ENCODE measurements at regions not wholly inside any gene's neighbourhood (a gene's known extent, or its start where the extent isn't known, plus 50 kb on each side); places are given as distances from the start of the nearest gene placed in this dataset.
"Not testable (repeated sequence)": the region's sequence is repeated elsewhere in the genome, so short reads cannot be mapped to it uniquely, and the experiment has no call there.

GRCh38 chr7:13009517-13009916, 322.1 kb downstream of the ARL4A start:
- DNase-seq: no peak

GRCh38 chr7:13014011-13014410, 326.6 kb downstream of the ARL4A start:
- DNase-seq: no peak

GRCh38 chr7:13016036-13016581, 328.7 kb downstream of the ARL4A start:
- no peak for DNase-seq

DNA sequence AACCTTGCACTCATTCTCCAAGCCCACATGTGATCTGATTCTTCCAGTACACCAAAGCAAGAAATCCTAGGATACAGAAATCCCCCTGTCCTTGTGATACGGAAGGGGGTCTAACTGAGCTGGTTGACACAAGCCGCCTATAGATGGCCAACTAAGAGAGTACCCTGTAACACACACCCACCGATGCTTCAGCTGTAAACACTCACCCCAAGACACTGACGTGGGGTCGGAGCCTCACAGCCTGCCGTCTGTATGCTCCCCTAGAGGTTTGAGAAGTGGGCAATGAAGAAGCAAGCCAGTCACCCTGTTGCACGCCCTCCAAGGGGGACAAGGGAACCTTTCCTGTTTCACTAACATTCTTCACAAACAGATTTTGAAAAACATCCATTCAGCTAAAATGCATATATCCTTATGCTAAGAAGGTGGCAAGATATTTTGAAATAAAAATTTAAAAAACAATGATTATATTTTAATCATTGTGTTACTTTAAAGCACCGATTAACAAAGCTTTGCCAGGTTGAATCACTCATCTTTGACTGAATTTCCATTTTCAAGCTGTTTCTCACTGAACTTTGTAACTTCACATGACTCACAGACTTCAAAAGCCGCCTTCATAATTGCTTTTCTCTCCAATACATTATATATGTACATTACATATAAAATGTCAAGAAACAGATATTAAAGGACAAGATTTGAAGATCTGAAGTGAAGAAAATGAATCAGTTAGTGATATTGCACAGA, 329.3 kb downstream of the ARL4A start:
- no peak for DNase-seq

DNA sequence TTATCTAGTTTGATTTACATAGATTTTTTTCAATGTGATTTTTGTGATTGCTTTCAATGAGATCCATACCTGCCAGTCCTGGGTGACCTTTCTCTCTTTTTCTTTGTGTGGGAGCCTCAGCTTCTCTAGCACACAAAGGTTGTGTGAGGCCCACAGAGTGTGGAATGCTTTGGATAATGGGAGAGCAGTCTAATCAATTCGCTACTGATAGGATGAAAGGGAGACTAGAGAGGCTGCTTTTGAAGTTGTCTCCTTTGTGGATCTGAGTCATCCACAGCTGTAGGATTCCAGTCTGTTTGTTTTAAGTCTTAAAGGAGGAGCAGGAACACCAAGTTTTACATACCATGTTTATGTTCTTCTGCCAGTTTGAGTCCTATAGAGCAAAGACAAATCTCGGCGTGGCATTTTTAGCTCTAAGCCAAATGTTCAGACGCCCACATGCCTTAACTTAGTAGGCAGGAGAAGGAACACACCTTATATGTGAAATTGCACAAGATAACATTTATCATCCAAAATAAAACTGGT, 330.0 kb downstream of the ARL4A start:
- no peak for DNase-seq

DNA sequence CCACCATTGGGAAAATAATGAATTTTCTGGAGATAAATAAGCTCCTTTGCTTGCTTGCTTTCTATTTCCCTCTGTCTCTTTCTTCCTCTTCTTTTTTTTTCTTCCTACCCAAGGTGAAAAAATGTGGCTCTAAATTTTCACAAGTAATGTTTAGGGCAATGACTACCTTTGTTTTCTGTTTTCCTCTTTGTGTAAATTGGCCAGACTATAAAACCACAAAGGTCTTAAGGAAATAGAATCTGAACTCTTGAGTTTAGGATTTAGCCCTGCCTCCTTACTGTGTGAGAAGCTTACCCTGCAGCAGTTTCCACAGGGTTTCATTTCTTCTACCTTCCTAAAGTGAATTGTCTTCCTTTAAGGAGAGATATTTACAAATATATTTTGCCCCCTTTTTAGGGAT, 330.4 kb downstream of the ARL4A start:
- DNase-seq: no peak

DNA sequence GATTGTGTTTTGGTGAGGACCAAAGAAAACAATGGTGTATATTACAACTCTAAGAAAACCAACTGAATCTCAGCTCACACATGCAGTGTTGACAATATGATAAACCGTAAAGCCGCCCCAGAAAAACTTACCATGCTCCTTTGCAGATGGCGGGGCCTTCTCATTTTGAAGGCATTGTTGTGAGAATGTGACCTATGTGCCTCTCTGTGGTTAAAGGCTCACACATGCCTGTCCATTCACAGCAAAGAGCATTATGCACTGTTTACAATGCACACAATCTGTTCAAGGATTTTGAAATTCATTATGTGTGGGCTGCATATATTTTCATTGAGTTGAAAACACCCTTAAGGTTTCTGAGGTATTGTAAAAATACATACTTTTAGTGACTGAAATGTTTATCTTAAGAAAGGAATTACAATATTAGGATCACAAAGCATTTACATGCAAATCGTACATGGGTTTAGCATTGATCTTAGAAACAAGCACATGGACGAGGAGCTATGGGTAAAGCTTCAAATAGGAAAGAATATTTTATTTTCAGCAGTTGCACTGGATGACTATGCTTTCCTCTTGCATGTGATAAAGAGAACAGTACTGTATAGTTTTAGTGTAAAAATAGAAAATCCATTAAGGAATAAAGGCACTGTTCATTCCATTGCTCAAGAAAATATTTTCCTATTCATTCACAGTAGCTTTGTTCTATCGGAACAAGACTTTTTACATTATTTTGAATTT, 334.3 kb downstream of the ARL4A start:
- no peak for DNase-seq

DNA sequence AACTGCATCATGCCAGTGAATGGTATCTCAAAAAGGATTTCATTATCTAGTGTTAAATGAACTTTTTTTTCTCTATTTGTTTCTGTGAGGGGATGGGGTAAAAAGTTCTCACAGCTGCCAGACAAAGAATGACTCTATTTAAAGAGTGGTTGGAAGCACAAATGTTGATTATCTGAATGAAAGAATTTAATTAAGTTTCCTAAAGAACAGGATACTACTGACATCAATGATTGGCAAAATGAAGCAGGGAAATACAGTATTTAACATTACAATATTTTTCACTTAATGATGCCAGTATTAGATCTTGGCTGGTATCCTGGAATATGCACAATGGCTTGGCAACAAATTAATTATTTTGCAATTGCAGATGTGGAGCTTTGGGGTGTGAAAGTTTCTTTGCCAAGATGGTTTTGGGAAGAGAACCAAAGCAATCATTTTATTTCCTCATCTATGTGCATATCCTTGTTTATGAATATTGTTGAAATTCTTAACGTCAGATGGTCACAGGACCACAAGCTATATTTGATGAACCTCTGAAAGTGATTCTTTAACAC, 336.8 kb downstream of the ARL4A start:
- no peak for DNase-seq

DNA sequence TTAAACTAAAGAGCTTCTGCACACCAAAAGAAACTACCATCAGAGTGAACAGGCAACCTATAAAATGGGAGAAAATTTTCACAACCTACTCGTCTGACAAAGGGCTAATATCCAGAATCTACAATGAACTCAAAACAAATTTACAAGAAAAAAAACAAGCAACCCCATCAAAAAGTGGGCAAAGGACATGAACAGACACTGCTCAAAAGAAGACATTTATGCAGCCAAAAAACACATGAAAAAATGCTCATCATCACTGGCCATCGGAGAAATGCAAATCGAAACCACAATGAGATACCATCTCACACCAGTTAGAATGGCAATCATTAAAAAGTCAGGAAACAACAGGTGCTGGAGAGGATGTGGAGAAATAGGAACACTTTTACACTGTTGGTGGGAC, 337.6 kb downstream of the ARL4A start:
- not testable (repeated sequence) for DNase-seq

DNA sequence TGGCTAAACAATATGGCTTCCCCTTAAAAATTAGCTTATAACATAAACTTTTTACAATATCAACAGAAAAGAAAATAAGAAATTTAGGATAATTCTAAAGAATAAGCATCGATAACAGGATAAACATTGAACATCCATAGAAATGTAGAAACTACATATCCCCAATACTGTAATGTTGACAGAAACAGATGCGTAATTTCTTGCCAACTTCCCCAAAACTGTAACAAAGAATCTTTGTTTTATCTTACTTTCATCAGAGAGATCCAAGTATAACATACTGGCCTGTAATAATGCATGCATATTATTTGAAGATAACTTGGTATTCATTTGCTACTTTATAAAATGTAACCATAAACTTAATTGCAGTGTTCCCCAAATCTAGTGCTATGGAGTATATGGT, 339.9 kb downstream of the ARL4A start:
- DNase-seq: no peak

DNA sequence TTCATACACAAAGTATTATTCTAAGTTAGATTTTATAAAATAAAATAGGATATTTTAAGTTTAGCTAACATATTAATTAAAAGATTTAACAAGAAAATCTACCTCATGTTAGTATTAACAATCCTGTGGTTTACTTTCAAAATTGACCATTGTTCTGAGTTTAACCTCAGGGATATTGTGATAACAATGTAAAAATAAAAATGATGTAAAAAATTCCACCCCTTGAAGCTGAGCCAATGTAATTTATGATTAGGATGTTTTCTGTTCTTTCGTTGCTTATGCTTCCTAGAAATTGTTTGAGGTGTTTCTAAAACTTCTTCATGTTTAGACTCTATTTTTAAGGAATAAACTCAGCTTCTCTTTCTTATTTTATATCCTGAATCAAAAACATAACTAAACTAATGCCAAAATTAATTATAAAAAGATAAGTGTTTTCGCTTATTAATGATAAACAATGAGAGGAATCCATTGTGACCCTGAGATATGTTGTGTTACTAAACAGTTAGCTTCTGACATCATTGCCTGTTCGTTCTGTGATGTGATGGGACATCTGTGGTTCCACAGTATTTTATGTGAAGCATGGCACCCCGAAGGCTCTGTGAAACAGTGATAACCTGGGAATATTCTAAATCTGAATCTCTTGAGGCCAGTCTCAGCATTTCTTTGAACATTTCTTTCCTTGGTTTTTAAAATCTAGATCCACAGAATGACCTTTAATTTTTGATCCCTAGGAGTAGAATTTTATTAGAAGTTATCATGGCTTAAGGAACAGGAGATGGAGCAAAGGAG, 340.8 kb downstream of the ARL4A start:
- DNase-seq: no peak

DNA sequence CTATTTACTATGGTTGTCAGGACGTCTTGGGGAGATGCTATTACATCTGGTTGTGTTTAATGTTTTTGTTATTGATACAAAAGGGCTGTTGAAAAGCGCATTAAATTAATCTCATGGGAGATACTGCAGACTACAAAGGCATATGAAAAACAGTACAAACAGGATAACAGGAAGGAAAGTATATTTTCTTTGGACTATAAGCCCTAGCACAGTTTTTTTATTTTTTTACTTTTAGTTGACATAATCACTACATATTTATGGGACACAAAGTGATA, 341.3 kb downstream of the ARL4A start:
- DNase-seq: no peak

DNA sequence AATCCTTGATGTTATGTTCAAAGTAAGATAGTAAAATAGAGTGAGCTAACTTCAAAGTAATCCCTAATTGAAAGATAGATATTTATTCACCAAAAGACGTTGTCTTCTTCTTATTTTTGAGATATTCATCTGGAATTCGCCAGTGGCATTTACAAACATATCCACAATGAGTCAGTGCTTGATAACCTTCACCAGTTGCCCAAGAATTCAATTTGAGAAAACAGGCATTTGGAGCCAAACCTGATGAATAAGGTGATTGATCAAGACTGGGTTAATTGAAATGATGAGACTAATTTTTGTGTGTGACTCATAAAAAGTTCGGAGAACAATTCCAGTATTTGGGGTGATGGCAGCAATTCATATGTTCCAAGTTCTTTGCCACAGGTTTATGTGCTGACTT, 344.0 kb downstream of the ARL4A start:
- DNase-seq: no peak

GRCh38 chr7:13032084-13032483, 344.7 kb downstream of the ARL4A start:
- DNase-seq: no peak

DNA sequence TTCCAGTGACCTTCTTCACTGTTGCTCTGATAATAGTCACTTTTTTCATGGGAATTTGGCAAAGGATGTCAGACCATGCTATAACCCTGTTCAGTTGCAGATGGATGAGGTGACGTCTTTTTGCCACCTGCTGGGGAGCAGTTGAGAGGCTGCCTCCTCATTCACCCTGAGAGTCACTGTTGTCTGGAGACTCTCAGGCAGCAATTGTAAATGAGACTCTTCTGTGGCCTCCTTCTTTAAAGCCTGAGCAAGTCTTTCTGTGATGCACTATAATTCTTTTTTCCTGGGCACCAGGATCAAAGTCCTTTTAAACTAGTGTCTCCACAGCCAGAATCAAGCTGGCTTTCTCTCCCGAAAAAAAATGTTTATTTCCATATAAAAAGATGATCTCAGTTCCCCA, 345.1 kb downstream of the ARL4A start:
- peak; percentile 31 for DNase-seq

DNA sequence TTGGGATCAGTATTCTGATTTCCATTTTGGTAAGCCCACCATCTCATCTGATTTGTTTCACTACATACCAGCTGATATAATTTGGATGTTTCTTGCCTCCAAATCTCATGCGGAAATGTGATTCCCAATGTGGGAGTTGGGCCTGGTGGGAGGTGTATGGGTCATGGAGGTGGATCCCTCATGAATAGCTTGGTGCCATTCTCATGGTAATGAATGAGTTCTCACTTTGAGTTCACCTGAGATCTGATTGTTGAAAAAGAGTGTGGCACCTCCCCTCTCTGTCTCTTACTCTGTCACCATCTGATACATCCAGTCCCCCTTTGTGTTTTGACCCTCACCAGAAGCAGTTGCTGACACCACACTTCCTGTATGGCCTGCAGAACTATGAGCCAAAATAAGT, 347.3 kb downstream of the ARL4A start:
- no peak for DNase-seq

- DNase-seq: no peak
These were observed 347.8 kb downstream of the ARL4A start for GRCh38 chr7:13035233-13035632.

GRCh38 chr7:13036256-13036780, 348.9 kb downstream of the ARL4A start:
- no peak for DNase-seq

GRCh38 chr7:13037216-13037615, 349.8 kb downstream of the ARL4A start:
- no peak for DNase-seq

- DNase-seq: no peak
These were observed 354.0 kb downstream of the ARL4A start for GRCh38 chr7:13041368-13041988.

DNA sequence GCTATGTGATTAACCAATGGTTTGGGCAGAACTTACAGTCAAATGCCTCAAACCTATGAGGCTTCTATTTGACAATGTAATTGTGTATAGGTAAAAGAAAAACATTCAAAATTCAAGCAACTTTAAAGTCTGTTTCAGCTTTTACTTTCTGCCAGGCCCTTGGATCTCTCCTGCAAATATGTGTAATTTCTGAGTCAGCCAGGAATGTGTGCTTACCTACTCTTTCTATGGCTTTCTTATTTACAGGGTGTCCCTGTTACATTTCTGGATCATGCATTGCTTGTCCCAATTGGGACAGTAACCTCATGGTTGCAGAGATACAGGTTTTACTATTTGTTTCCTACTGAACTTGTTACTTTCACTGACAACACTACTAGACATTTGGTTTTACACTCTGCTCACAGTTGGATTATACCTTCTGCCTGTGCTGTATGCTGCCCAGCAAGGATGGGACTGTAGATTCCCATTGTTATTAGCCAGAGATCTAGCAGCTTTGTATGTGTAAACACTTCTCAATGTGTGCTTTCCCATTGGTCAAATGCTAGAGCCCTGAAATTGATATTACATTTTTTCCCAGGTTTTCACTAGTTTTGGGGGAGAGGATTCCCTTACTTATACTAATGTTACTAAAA, 355.3 kb downstream of the ARL4A start:
- no peak for DNase-seq

DNA sequence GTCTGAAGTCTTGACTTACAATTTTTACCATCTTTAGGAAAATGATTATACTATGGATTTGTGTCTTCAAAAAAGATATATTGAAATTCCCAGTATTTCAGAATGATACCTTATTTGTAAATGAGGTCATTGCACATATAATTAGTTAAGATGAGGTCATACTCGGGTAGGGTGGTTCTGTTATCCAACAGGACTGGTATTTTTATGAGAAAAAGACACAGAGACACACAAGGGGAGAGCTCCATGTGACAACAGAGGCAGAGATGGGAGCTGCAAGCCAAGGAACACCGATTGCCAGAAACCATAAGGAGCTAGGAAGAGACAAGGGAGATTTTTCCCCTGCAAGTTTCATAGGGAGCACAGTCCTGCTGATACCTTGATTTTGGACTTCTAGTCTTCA, 356.9 kb downstream of the ARL4A start:
- DNase-seq: no peak

Data from NCI-H510A (cell line).